HEK293 (cell line): ENCODE measurements at regions not wholly inside any gene's neighbourhood (a gene's known extent, or its start where the extent isn't known, plus 50 kb on each side); places are given as distances from the start of the nearest gene placed in this dataset.

ENCODE experiments used
- CTCF ChIA-PET: fragments of 350-600 bp; formaldehyde crosslinking; extraction: SDS; loops from one replicate; lab custom pipeline; 2021; ENCODE audit warnings: antibody characterized with exemption; lab: Yijun Ruan, JAX
- POLR2A ChIA-PET: fragments of 300-600 bp; formaldehyde crosslinking; extraction: SDS; loops from one replicate; lab custom pipeline; 2020; ENCODE audit warnings: antibody characterized with exemption, inconsistent platforms; lab: Yijun Ruan, JAX
- H3K27ac ChIP-seq: fragments of 200-500 bp; sonication (Bioruptor generic); 2 replicates; pipeline ENCODE4 v1.5.1; 2014; ENCODE audit warnings: low read depth, low read length, control low read depth, inconsistent platforms; ENCODE audit errors: extremely low read depth
- H3K36me3 ChIP-seq, 2 experiments: fragments of 200-500 bp in 1 of 2; sonication (Bioruptor generic) in 1 of 2; 1 replicate in 1 of 2; 2 replicates in 1 of 2; pipeline ENCODE4 v1.5.1; 2014 to 2017; ENCODE audit warnings: inconsistent platforms in 2 of 2, low read length in 2 of 2; ENCODE audit not compliant: control insufficient read depth in 2 of 2, insufficient read depth in 1 of 2
- H3K4me1 ChIP-seq: fragments of 200-500 bp; sonication (Bioruptor generic); 2 replicates; pipeline ENCODE4 v1.5.1; 2014; ENCODE audit warnings: mild to moderate bottlenecking, low read length, inconsistent platforms; ENCODE audit not compliant: control insufficient read depth, insufficient read depth
- H3K4me3 ChIP-seq: 2 replicates; pipeline ENCODE4 v1.5.1; 2011; ENCODE audit warnings: low read depth, mild to moderate bottlenecking, control low read depth, low read length, moderate library complexity
- H3K9me3 ChIP-seq: fragments of 200-500 bp; sonication (Bioruptor generic); 2 replicates; pipeline ENCODE4 v1.5.1; 2014; ENCODE audit warnings: low read depth, low read length, inconsistent platforms; ENCODE audit not compliant: control insufficient read depth, insufficient read depth
- BCL11B ChIP-seq: fragments of 450-650 bp; formaldehyde crosslinking; IDR thresholded peaks from 2 replicates; pipeline ENCODE4 v1.5.1; 2016; ENCODE audit warnings: low read depth, missing biosample characterization, missing genetic modification characterization
- HOXA7 ChIP-seq: sonication (generic); formaldehyde crosslinking; IDR thresholded peaks from 2 replicates; pipeline ENCODE4 v1.8.1; 2022; ENCODE audit warnings: missing genetic modification reagents, borderline replicate concordance
- KLF8 ChIP-seq: fragments of 450-650 bp; formaldehyde crosslinking; IDR thresholded peaks from 2 replicates; pipeline ENCODE4 v1.5.1; 2016; ENCODE audit warnings: missing biosample characterization, missing genetic modification characterization
- MYNN ChIP-seq: fragments of 450-650 bp; formaldehyde crosslinking; IDR thresholded peaks from 2 replicates; pipeline ENCODE4 v1.5.1; 2016; ENCODE audit warnings: missing biosample characterization, missing genetic modification characterization, borderline replicate concordance
- PRDM1 ChIP-seq: fragments of 450-650 bp; formaldehyde crosslinking; IDR thresholded peaks from 2 replicates; pipeline ENCODE4; 2016; ENCODE audit warnings: missing biosample characterization, missing genetic modification characterization
- ZBTB1 ChIP-seq: fragments of 450-650 bp; formaldehyde crosslinking; IDR thresholded peaks from 2 replicates; pipeline ENCODE4 v1.5.1; 2016; ENCODE audit warnings: missing biosample characterization, missing genetic modification characterization
- ZNF132 ChIP-seq: fragments of 450-650 bp; formaldehyde crosslinking; IDR thresholded peaks from 2 replicates; pipeline ENCODE4 v1.5.1; 2017; ENCODE audit warnings: missing biosample characterization, missing genetic modification characterization, borderline replicate concordance
- ZNF335 ChIP-seq: fragments of 450-650 bp; formaldehyde crosslinking; conservative IDR thresholded peaks from 2 replicates; pipeline ENCODE4 v1.5.1; 2016; ENCODE audit warnings: missing biosample characterization, missing genetic modification characterization
- ZNF350 ChIP-seq: fragments of 450-650 bp; formaldehyde crosslinking; IDR thresholded peaks from 2 replicates; pipeline ENCODE4 v1.5.0; 2017; ENCODE audit warnings: missing biosample characterization, mild to moderate bottlenecking, missing genetic modification characterization
- ZNF501 ChIP-seq: fragments of 450-650 bp; formaldehyde crosslinking; IDR thresholded peaks from 2 replicates; pipeline ENCODE4 v1.5.1; 2016; ENCODE audit warnings: missing biosample characterization, missing genetic modification characterization
- ZNF768 ChIP-seq: fragments of 450-650 bp; formaldehyde crosslinking; IDR thresholded peaks from 2 replicates; pipeline ENCODE4 v1.5.1; 2018; ENCODE audit warnings: missing biosample characterization, mild to moderate bottlenecking, missing genetic modification characterization
- ZXDB ChIP-seq: fragments of 450-650 bp; formaldehyde crosslinking; IDR thresholded peaks from 2 replicates; pipeline ENCODE4 v1.5.1; 2016; ENCODE audit warnings: missing biosample characterization, missing genetic modification characterization
- TF ChIP-seq, protein P1 (sequence below): fragments of 450-650 bp; formaldehyde crosslinking; IDR thresholded peaks from 2 replicates; pipeline ENCODE4 v1.5.1; 2016; ENCODE audit warnings: missing biosample characterization, missing genetic modification characterization
- TF ChIP-seq, protein P2 (sequence below): fragments of 450-650 bp; formaldehyde crosslinking; IDR thresholded peaks from 2 replicates; pipeline ENCODE4 v1.5.1; 2016; ENCODE audit warnings: missing biosample characterization, missing genetic modification characterization
- TF ChIP-seq, protein P3 (sequence below): fragments of 450-650 bp; formaldehyde crosslinking; IDR thresholded peaks from 2 replicates; pipeline ENCODE4 v1.5.1; 2016; ENCODE audit warnings: missing biosample characterization, missing genetic modification characterization
- TF ChIP-seq, protein P4 (sequence below): fragments of 450-650 bp; formaldehyde crosslinking; IDR thresholded peaks from 2 replicates; pipeline ENCODE4 v1.5.1; 2016; ENCODE audit warnings: missing biosample characterization, missing genetic modification characterization, borderline replicate concordance
- TF ChIP-seq, protein P5 (sequence below): fragments of 450-650 bp; formaldehyde crosslinking; IDR thresholded peaks from 2 replicates; pipeline ENCODE4 v1.5.1; 2016; ENCODE audit warnings: missing biosample characterization, missing genetic modification characterization

DNA sequence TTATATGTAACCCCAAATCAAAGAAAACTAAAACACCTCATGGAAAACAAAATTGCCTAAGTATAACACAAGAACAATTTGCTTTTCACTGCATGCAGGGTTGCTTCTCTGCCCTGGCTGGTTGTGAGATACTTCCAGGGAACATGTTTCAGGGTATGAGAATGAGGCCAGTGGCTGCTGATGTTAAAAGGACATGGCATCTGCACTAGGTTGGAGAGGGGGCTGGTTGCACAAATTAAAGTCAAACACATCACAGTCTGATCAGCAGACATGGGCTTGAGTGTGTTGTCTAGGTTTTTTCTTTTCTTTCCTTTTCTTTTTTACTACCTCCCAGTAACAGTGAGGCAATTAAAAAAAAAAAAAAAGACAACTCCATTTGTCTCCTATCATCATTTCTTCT is 374.9 kb downstream of the MCTP2 start:
- no peak overlapping the region for H3K27ac ChIP-seq

DNA sequence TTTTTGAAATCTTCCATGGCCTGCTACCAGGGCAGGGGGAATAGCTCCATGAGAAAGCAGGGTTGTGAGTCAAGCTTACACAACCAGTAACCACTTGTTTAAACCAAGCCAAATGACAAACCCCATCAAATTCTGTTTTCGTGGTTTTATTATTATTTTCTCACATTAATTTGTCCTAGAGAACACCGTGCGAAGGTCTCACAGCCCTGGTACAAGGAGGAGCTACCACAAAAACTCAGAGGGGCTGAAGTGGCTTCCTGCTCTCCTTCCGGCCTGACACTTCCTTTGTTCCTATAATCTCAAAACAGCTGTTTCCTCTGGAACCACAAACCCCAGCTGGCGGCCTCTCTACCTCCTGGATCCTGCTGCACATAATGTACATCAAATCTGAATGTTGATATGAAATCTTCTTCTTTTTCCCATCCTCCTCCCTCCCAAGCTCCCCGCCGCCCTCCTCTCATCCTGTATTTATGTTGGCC is 375.9 kb downstream of the MCTP2 start:
- TF ChIP-seq, protein P1, sequence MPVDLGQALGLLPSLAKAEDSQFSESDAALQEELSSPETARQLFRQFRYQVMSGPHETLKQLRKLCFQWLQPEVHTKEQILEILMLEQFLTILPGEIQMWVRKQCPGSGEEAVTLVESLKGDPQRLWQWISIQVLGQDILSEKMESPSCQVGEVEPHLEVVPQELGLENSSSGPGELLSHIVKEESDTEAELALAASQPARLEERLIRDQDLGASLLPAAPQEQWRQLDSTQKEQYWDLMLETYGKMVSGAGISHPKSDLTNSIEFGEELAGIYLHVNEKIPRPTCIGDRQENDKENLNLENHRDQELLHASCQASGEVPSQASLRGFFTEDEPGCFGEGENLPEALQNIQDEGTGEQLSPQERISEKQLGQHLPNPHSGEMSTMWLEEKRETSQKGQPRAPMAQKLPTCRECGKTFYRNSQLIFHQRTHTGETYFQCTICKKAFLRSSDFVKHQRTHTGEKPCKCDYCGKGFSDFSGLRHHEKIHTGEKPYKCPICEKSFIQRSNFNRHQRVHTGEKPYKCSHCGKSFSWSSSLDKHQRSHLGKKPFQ (tag by site-specific recombination): no peak
- TF ChIP-seq, protein P2, sequence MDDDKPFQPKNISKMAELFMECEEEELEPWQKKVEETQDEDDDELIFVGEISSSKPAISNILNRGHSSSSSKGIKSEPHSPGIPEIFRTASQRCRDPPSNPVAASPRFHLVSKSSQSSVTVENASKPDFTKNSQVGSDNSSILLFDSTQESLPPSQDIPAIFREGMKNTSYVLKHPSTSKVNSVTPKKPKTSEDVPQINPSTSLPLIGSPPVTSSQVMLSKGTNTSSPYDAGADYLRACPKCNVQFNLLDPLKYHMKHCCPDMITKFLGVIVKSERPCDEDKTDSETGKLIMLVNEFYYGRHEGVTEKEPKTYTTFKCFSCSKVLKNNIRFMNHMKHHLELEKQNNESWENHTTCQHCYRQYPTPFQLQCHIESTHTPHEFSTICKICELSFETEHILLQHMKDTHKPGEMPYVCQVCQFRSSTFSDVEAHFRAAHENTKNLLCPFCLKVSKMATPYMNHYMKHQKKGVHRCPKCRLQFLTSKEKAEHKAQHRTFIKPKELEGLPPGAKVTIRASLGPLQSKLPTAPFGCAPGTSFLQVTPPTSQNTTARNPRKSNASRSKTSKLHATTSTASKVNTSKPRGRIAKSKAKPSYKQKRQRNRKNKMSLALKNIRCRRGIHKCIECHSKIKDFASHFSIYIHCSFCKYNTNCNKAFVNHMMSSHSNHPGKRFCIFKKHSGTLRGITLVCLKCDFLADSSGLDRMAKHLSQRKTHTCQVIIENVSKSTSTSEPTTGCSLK (tag by site-specific recombination): no peak
- TF ChIP-seq BCL11B (tag by site-specific recombination) (no peak), ZNF501 (tag by site-specific recombination) (no peak)
- TF ChIP-seq, protein P3, sequence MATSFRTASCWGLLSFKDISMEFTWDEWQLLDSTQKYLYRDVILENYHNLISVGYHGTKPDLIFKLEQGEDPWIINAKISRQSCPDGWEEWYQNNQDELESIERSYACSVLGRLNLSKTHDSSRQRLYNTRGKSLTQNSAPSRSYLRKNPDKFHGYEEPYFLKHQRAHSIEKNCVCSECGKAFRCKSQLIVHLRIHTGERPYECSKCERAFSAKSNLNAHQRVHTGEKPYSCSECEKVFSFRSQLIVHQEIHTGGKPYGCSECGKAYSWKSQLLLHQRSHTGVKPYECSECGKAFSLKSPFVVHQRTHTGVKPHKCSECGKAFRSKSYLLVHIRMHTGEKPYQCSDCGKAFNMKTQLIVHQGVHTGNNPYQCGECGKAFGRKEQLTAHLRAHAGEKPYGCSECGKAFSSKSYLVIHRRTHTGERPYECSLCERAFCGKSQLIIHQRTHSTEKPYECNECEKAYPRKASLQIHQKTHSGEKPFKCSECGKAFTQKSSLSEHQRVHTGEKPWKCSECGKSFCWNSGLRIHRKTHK: no peak
- TF ChIP-seq, protein P4, sequence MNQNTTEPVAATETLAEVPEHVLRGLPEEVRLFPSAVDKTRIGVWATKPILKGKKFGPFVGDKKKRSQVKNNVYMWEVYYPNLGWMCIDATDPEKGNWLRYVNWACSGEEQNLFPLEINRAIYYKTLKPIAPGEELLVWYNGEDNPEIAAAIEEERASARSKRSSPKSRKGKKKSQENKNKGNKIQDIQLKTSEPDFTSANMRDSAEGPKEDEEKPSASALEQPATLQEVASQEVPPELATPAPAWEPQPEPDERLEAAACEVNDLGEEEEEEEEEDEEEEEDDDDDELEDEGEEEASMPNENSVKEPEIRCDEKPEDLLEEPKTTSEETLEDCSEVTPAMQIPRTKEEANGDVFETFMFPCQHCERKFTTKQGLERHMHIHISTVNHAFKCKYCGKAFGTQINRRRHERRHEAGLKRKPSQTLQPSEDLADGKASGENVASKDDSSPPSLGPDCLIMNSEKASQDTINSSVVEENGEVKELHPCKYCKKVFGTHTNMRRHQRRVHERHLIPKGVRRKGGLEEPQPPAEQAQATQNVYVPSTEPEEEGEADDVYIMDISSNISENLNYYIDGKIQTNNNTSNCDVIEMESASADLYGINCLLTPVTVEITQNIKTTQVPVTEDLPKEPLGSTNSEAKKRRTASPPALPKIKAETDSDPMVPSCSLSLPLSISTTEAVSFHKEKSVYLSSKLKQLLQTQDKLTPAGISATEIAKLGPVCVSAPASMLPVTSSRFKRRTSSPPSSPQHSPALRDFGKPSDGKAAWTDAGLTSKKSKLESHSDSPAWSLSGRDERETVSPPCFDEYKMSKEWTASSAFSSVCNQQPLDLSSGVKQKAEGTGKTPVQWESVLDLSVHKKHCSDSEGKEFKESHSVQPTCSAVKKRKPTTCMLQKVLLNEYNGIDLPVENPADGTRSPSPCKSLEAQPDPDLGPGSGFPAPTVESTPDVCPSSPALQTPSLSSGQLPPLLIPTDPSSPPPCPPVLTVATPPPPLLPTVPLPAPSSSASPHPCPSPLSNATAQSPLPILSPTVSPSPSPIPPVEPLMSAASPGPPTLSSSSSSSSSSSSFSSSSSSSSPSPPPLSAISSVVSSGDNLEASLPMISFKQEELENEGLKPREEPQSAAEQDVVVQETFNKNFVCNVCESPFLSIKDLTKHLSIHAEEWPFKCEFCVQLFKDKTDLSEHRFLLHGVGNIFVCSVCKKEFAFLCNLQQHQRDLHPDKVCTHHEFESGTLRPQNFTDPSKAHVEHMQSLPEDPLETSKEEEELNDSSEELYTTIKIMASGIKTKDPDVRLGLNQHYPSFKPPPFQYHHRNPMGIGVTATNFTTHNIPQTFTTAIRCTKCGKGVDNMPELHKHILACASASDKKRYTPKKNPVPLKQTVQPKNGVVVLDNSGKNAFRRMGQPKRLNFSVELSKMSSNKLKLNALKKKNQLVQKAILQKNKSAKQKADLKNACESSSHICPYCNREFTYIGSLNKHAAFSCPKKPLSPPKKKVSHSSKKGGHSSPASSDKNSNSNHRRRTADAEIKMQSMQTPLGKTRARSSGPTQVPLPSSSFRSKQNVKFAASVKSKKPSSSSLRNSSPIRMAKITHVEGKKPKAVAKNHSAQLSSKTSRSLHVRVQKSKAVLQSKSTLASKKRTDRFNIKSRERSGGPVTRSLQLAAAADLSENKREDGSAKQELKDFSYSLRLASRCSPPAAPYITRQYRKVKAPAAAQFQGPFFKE (tag by site-specific recombination): no peak
- TF ChIP-seq, all 188 proteins: peak for 0
- ChIA-PET POLR2A (interaction anchor here (0.8 kb wide), 1 partner anchor 19 kb away, joined by 3 read pairs; no protein-coding TSS in a partner anchor), CTCF (interaction anchor here (0.8 kb wide), 1 partner anchor 16 kb away, joined by 3 read pairs; no protein-coding TSS in a partner anchor)
- H3K27ac ChIP-seq: no peak overlapping the region
- no peaks in the 10 kb centered on the region for H3K4me1 ChIP-seq
- H3K4me3 ChIP-seq: no peak overlapping the region
- H3K36me3 ChIP-seq: no peaks in the 10 kb centered on the region
- H3K9me3 ChIP-seq: no peaks in the 10 kb centered on the region

More for the DNA sequence above, 374.9 kb downstream of the MCTP2 start:
- CTCF ChIA-PET: interaction anchor here (0.6 to 1.0 kb wide), 3 partner anchors 25 to 162 kb away, joined by 3 read pairs; no protein-coding TSS in a partner anchor
- TF ChIP-seq MYNN (tag by site-specific recombination) (no peak), ZBTB1 (tag by site-specific recombination) (no peak), PRDM1 (no peak), ZNF132 (no peak), KLF8 (tag by site-specific recombination) (no peak), ZXDB (no peak), ZNF335 (no peak), HOXA7 (CRISPR knock-in tag) (no peak), ZNF350 (no peak), ZNF768 (tag by site-specific recombination) (no peak)
- TF ChIP-seq, protein P5, sequence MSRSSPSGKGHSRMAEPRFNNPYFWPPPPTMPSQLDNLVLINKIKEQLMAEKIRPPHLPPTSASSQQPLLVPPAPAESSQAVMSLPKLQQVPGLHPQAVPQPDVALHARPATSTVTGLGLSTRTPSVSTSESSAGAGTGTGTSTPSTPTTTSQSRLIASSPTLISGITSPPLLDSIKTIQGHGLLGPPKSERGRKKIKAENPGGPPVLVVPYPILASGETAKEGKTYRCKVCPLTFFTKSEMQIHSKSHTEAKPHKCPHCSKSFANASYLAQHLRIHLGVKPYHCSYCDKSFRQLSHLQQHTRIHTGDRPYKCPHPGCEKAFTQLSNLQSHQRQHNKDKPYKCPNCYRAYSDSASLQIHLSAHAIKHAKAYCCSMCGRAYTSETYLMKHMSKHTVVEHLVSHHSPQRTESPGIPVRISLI: no peak
- TF ChIP-seq, protein P1 (tag by site-specific recombination): no peak
- TF ChIP-seq, all 188 proteins: peak for 0
- H3K36me3 ChIP-seq: no peaks in the 10 kb centered on the region
- H3K4me3 ChIP-seq: no peak overlapping the region
- POLR2A ChIA-PET: no interaction called here
- H3K9me3 ChIP-seq: no peaks in the 10 kb centered on the region
- H3K4me1 ChIP-seq: no peaks in the 10 kb centered on the region
